ENCODE measurements at regions not wholly inside any gene's neighbourhood (a gene's known extent, or its start where the extent isn't known, plus 50 kb on each side); places are given as distances from the start of the nearest gene placed in this dataset.

DNA sequence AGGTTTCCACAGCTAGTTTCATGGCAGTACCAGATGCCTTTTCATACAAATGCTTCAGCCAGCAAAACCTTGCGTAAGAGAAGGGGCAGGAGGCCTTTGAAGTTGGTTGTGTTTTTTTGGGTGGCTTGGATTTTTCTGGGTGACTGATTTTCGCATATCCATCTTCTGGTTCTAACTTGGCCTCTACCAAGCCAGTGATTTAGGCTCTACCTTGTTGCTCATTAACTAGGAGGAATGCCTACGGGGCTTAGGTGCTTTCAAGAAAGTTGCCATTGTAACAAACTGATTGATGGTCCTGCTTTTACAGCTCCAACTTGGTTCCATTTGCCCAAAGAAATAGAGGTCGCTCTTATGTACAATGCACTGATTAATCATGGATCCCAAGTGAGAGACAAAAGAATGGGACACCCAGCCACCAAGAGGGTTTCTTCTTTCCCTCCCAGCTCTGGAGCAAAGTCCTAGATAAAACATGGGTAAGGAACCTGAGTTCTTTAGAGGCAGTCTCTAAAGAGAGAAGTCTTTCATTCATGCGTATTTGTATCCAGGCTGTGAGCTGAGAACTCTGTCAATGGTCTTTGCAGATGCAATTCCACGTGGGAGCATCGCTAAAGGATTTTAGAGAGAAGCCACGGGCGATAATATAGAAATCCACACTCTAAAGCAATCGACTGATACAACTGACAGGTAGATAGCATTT is 92.1 kb upstream of the FGFR2 start:
- CTCF ChIA-PET = interaction anchor here (1.1 kb wide), 1 partner anchor 42 kb away, joined by 3 read pairs; no protein-coding TSS in a partner anchor
- intact Hi-C loops (cut with micrococcal nuclease) = no loop called here
- Mint-ChIP-seq H3K27ac (no peak overlapping the region), H3K27me3 (peaks cover 4% of the 10 kb centered on the region), H3K4me3 (no peak overlapping the region), H3K4me1 (ENCODE audit: low read depth) (no peaks in the 10 kb centered on the region), H3K9me3 (no peaks in the 10 kb centered on the region), H3K36me3 (ENCODE audit: low read depth) (no peaks in the 10 kb centered on the region)
- TF ChIP-seq, protein P1, sequence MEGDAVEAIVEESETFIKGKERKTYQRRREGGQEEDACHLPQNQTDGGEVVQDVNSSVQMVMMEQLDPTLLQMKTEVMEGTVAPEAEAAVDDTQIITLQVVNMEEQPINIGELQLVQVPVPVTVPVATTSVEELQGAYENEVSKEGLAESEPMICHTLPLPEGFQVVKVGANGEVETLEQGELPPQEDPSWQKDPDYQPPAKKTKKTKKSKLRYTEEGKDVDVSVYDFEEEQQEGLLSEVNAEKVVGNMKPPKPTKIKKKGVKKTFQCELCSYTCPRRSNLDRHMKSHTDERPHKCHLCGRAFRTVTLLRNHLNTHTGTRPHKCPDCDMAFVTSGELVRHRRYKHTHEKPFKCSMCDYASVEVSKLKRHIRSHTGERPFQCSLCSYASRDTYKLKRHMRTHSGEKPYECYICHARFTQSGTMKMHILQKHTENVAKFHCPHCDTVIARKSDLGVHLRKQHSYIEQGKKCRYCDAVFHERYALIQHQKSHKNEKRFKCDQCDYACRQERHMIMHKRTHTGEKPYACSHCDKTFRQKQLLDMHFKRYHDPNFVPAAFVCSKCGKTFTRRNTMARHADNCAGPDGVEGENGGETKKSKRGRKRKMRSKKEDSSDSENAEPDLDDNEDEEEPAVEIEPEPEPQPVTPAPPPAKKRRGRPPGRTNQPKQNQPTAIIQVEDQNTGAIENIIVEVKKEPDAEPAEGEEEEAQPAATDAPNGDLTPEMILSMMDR (IDR thresholded peaks at IDR 0.05) = no peak
- ATAC-seq (no peak), DNase-seq (no peak)
- POLR2A ChIA-PET = no interaction called here

DNA sequence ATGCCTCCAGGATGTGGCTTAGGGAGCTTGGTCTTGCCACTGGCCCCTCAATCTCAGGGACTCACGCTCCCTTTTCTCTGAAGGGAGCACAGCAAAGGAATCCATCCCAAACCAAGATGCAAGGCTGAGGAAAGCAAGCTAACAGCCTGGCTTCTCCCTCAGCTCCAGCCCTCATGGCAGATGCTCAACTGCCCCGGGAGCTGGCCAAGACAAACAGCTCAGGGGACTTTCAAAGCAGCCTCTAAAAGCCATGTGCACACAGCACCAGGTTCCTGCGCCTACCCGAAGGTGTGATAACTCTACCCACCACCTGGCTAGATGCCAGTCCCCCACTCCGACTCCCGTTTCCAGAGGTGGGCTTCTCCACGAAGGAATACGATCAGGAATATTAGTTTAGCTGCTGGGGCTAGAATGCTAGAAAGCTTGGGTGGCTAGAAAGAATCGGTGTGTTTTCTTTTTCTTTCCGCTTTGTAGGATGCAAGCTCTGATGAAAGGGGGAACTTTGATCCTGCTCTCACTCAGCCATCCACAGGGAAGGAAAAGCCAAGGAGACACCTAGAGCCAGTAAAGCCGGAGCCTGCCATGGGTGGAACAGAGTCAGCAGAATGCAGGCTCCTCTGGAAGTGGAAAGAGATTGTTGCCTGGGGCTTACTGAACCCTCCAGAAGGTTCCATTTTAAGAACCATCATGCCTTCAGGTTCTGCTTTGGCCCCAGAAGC is 89.0 kb upstream of the FGFR2 start:
- intact Hi-C loops (cut with micrococcal nuclease) = no loop called here
- TF ChIP-seq, protein P1 (IDR thresholded peaks at IDR 0.05) = no peak
- CTCF ChIA-PET = no interaction called here
- Mint-ChIP-seq H3K27me3 (peaks cover 8% of the 10 kb centered on the region), H3K4me3 (no peak overlapping the region), H3K9me3 (no peaks in the 10 kb centered on the region), H3K27ac (no peak overlapping the region), H3K4me1 (ENCODE audit: low read depth) (no peaks in the 10 kb centered on the region), H3K36me3 (ENCODE audit: low read depth) (no peaks in the 10 kb centered on the region)
- POLR2A ChIA-PET = no interaction called here
- ATAC-seq = no peak
- DNase-seq = no peak

DNA sequence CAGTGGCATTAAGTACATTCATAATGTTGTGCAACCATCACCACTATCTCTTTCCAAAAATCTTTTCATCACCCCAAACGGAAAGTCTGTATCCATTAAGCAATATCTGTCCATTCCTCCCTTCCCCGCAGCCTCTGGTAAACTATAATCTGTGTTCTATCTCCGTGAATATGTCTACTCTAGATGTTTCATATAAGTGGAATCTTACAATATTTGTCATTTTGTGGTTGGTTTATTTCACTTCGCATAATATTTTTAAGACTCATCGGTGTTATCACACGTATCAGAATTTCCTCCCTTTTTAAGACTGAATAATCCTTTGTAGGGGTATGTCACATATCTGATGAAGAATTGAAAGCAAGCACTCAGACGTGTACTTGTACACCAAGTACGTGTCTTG is 86.0 kb upstream of the FGFR2 start:
- intact Hi-C loops (cut with micrococcal nuclease) = no loop called here
- Mint-ChIP-seq H3K27ac (no peak overlapping the region), H3K27me3 (peaks cover 8% of the 10 kb centered on the region), H3K4me1 (ENCODE audit: low read depth) (no peaks in the 10 kb centered on the region), H3K36me3 (ENCODE audit: low read depth) (no peaks in the 10 kb centered on the region), H3K9me3 (no peaks in the 10 kb centered on the region), H3K4me3 (no peak overlapping the region)
- TF ChIP-seq, protein P1 (IDR thresholded peaks at IDR 0.05) = no peak
- ATAC-seq (no peak), DNase-seq (no peak)
- ChIA-PET CTCF (no interaction called here), POLR2A (no interaction called here)

DNA sequence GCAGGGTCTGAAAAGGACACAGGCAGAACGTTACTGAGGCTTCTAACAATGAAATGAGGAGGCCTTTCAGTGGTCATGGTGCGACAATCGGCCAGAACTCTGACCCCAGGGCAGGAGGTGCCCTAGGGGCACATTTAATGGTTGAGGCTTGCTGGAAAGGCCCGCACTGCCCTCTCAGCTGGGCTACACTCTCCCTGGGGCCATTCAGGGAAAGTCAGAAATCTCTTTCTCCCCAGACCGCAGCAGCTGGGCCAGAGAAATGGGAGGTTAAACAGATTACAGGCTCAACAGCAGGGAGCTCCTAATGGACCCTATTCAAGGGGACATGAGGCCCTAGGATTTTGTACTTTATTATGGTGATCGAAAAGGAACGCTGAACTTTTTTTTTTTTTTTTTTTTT is 85.6 kb upstream of the FGFR2 start:
- Mint-ChIP-seq H3K27ac (no peak overlapping the region), H3K36me3 (ENCODE audit: low read depth) (no peaks in the 10 kb centered on the region), H3K4me1 (ENCODE audit: low read depth) (no peaks in the 10 kb centered on the region), H3K9me3 (no peaks in the 10 kb centered on the region), H3K27me3 (peaks cover 8% of the 10 kb centered on the region), H3K4me3 (no peak overlapping the region)
- POLR2A ChIA-PET = no interaction called here
- CTCF ChIA-PET = no interaction called here
- no peak for DNase-seq
- TF ChIP-seq, protein P1 (IDR thresholded peaks at IDR 0.05) = no peak
- intact Hi-C loops (cut with micrococcal nuclease) = no loop called here
- no peak for ATAC-seq

DNA sequence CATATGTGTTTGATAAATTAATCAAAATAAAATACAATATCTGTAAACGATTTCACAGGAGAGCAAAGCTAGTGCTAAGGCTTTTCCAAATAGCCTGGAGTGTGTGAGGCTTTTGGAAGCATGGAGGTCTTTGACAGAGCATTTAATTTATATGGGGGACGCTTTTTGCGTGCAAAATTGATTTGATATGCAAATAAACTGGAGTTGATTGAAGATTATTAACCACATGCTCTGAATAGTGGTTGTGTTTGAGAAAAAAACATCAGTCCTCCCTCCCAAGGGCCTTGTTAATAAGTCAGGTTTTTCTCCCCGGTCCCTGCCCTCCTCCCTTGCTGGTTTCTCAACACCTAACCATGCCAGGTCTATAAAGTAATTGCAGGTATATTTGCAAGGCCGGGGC is 85.1 kb upstream of the FGFR2 start:
- Mint-ChIP-seq H3K36me3 (ENCODE audit: low read depth) (no peaks in the 10 kb centered on the region), H3K27ac (no peak overlapping the region), H3K27me3 (peaks cover 8% of the 10 kb centered on the region), H3K4me3 (no peak overlapping the region), H3K9me3 (no peaks in the 10 kb centered on the region), H3K4me1 (ENCODE audit: low read depth) (no peaks in the 10 kb centered on the region)
- intact Hi-C loops (cut with micrococcal nuclease) = no loop called here
- ATAC-seq (no peak), DNase-seq (no peak)
- CTCF ChIA-PET = no interaction called here
- TF ChIP-seq, protein P1 (IDR thresholded peaks at IDR 0.05) = no peak
- POLR2A ChIA-PET = no interaction called here
